ENCODE measurements at regions not wholly inside any gene's neighbourhood (a gene's known extent, or its start where the extent isn't known, plus 50 kb on each side); places are given as distances from the start of the nearest gene placed in this dataset.

GRCh38 chr11:87491381-87491780 is 453.6 kb downstream of the TMEM135 start:
- Histone ChIP-seq H3K4me1 (ENCODE audit: control insufficient read depth, insufficient read depth, low read length) (peaks cover 9% of the 10 kb centered on the region), H3K9me3 (ENCODE audit: control insufficient read depth, insufficient read depth, low read length) (no peaks in the 10 kb centered on the region), H3K9ac (ENCODE audit: low read depth, low read length) (no peak overlapping the region), H3K27me3 (ENCODE audit: control insufficient read depth, insufficient read depth, low read length) (no peaks in the 10 kb centered on the region), H3K36me3 (ENCODE audit: control insufficient read depth, insufficient read depth, low read length) (no peaks in the 10 kb centered on the region), H3K4me3 (ENCODE audit: low read depth, low read length) (no peak overlapping the region)

- Histone ChIP-seq H3K9ac (ENCODE audit: low read depth, low read length) (no peak overlapping the region), H3K4me1 (ENCODE audit: control insufficient read depth, insufficient read depth, low read length) (peaks cover 9% of the 10 kb centered on the region), H3K9me3 (ENCODE audit: control insufficient read depth, insufficient read depth, low read length) (no peaks in the 10 kb centered on the region), H3K36me3 (ENCODE audit: control insufficient read depth, insufficient read depth, low read length) (no peaks in the 10 kb centered on the region), H3K4me3 (ENCODE audit: low read depth, low read length) (no peak overlapping the region), H3K27me3 (ENCODE audit: control insufficient read depth, insufficient read depth, low read length) (no peaks in the 10 kb centered on the region)
Measured at GRCh38 chr11:87490671-87491070, 452.9 kb downstream of the TMEM135 start.

GRCh38 chr11:87484566-87484965 is 446.8 kb downstream of the TMEM135 start:
- no peaks in the 10 kb centered on the region for H3K36me3 ChIP-seq (ENCODE audit: control insufficient read depth, insufficient read depth, low read length)
- H3K4me3 ChIP-seq (ENCODE audit: low read depth, low read length), result no peak overlapping the region
- H3K9ac ChIP-seq (ENCODE audit: low read depth, low read length), result no peak overlapping the region
- H3K4me1 ChIP-seq (ENCODE audit: control insufficient read depth, insufficient read depth, low read length), result no peaks in the 10 kb centered on the region
- no peaks in the 10 kb centered on the region for H3K27me3 ChIP-seq (ENCODE audit: control insufficient read depth, insufficient read depth, low read length)
- H3K9me3 ChIP-seq (ENCODE audit: control insufficient read depth, insufficient read depth, low read length), result no peaks in the 10 kb centered on the region

GRCh38 chr11:87477321-87477720 is 439.6 kb downstream of the TMEM135 start:
- H3K9ac ChIP-seq (ENCODE audit: low read depth, low read length), result no peak overlapping the region
- no peaks in the 10 kb centered on the region for H3K36me3 ChIP-seq (ENCODE audit: control insufficient read depth, insufficient read depth, low read length)
- H3K4me3 ChIP-seq (ENCODE audit: low read depth, low read length), result no peak overlapping the region
- no peaks in the 10 kb centered on the region for H3K4me1 ChIP-seq (ENCODE audit: control insufficient read depth, insufficient read depth, low read length)
- H3K9me3 ChIP-seq (ENCODE audit: control insufficient read depth, insufficient read depth, low read length), result no peaks in the 10 kb centered on the region
- no peaks in the 10 kb centered on the region for H3K27me3 ChIP-seq (ENCODE audit: control insufficient read depth, insufficient read depth, low read length)

GRCh38 chr11:87473174-87473573 is 435.4 kb downstream of the TMEM135 start:
- Histone ChIP-seq H3K4me1 (ENCODE audit: control insufficient read depth, insufficient read depth, low read length) (no peaks in the 10 kb centered on the region), H3K27me3 (ENCODE audit: control insufficient read depth, insufficient read depth, low read length) (no peaks in the 10 kb centered on the region), H3K9ac (ENCODE audit: low read depth, low read length) (no peak overlapping the region), H3K36me3 (ENCODE audit: control insufficient read depth, insufficient read depth, low read length) (no peaks in the 10 kb centered on the region), H3K4me3 (ENCODE audit: low read depth, low read length) (no peak overlapping the region), H3K9me3 (ENCODE audit: control insufficient read depth, insufficient read depth, low read length) (no peaks in the 10 kb centered on the region)

- Histone ChIP-seq H3K27me3 (ENCODE audit: control insufficient read depth, insufficient read depth, low read length) (no peaks in the 10 kb centered on the region), H3K9me3 (ENCODE audit: control insufficient read depth, insufficient read depth, low read length) (no peaks in the 10 kb centered on the region), H3K4me3 (ENCODE audit: low read depth, low read length) (no peak overlapping the region), H3K9ac (ENCODE audit: low read depth, low read length) (no peak overlapping the region), H3K36me3 (ENCODE audit: control insufficient read depth, insufficient read depth, low read length) (no peaks in the 10 kb centered on the region), H3K4me1 (ENCODE audit: control insufficient read depth, insufficient read depth, low read length) (no peaks in the 10 kb centered on the region)
Measured at GRCh38 chr11:87466223-87466622, 428.5 kb downstream of the TMEM135 start.

GRCh38 chr11:87465716-87466115 is 428.0 kb downstream of the TMEM135 start:
- Histone ChIP-seq H3K9ac (ENCODE audit: low read depth, low read length) (no peak overlapping the region), H3K27me3 (ENCODE audit: control insufficient read depth, insufficient read depth, low read length) (no peaks in the 10 kb centered on the region), H3K4me3 (ENCODE audit: low read depth, low read length) (no peak overlapping the region), H3K4me1 (ENCODE audit: control insufficient read depth, insufficient read depth, low read length) (no peaks in the 10 kb centered on the region), H3K36me3 (ENCODE audit: control insufficient read depth, insufficient read depth, low read length) (no peaks in the 10 kb centered on the region), H3K9me3 (ENCODE audit: control insufficient read depth, insufficient read depth, low read length) (no peaks in the 10 kb centered on the region)

GRCh38 chr11:87463486-87464102 is 425.9 kb downstream of the TMEM135 start:
- H3K9ac ChIP-seq (ENCODE audit: low read depth, low read length), result no peak overlapping the region
- no peak overlapping the region for H3K4me3 ChIP-seq (ENCODE audit: low read depth, low read length)
- no peaks in the 10 kb centered on the region for H3K4me1 ChIP-seq (ENCODE audit: control insufficient read depth, insufficient read depth, low read length)
- no peaks in the 10 kb centered on the region for H3K9me3 ChIP-seq (ENCODE audit: control insufficient read depth, insufficient read depth, low read length)
- no peaks in the 10 kb centered on the region for H3K27me3 ChIP-seq (ENCODE audit: control insufficient read depth, insufficient read depth, low read length)
- H3K36me3 ChIP-seq (ENCODE audit: control insufficient read depth, insufficient read depth, low read length), result no peaks in the 10 kb centered on the region

GRCh38 chr11:87462171-87462570 is 424.4 kb downstream of the TMEM135 start:
- Histone ChIP-seq H3K4me1 (ENCODE audit: control insufficient read depth, insufficient read depth, low read length) (no peaks in the 10 kb centered on the region), H3K27me3 (ENCODE audit: control insufficient read depth, insufficient read depth, low read length) (no peaks in the 10 kb centered on the region), H3K4me3 (ENCODE audit: low read depth, low read length) (no peak overlapping the region), H3K9me3 (ENCODE audit: control insufficient read depth, insufficient read depth, low read length) (no peaks in the 10 kb centered on the region), H3K36me3 (ENCODE audit: control insufficient read depth, insufficient read depth, low read length) (no peaks in the 10 kb centered on the region), H3K9ac (ENCODE audit: low read depth, low read length) (no peak overlapping the region)

- Histone ChIP-seq H3K27me3 (ENCODE audit: control insufficient read depth, insufficient read depth, low read length) (no peaks in the 10 kb centered on the region), H3K4me1 (ENCODE audit: control insufficient read depth, insufficient read depth, low read length) (no peaks in the 10 kb centered on the region), H3K36me3 (ENCODE audit: control insufficient read depth, insufficient read depth, low read length) (no peaks in the 10 kb centered on the region), H3K9me3 (ENCODE audit: control insufficient read depth, insufficient read depth, low read length) (no peaks in the 10 kb centered on the region), H3K4me3 (ENCODE audit: low read depth, low read length) (no peak overlapping the region), H3K9ac (ENCODE audit: low read depth, low read length) (no peak overlapping the region)
Measured at GRCh38 chr11:87460842-87461637, 423.3 kb downstream of the TMEM135 start.

- Histone ChIP-seq H3K9ac (ENCODE audit: low read depth, low read length) (no peak overlapping the region), H3K4me1 (ENCODE audit: control insufficient read depth, insufficient read depth, low read length) (no peaks in the 10 kb centered on the region), H3K9me3 (ENCODE audit: control insufficient read depth, insufficient read depth, low read length) (no peaks in the 10 kb centered on the region), H3K36me3 (ENCODE audit: control insufficient read depth, insufficient read depth, low read length) (no peaks in the 10 kb centered on the region), H3K4me3 (ENCODE audit: low read depth, low read length) (no peak overlapping the region), H3K27me3 (ENCODE audit: control insufficient read depth, insufficient read depth, low read length) (no peaks in the 10 kb centered on the region)
Measured at GRCh38 chr11:87460279-87460678, 422.5 kb downstream of the TMEM135 start.

- Histone ChIP-seq H3K4me1 (ENCODE audit: control insufficient read depth, insufficient read depth, low read length) (no peaks in the 10 kb centered on the region), H3K4me3 (ENCODE audit: low read depth, low read length) (no peak overlapping the region), H3K27me3 (ENCODE audit: control insufficient read depth, insufficient read depth, low read length) (no peaks in the 10 kb centered on the region), H3K9ac (ENCODE audit: low read depth, low read length) (no peak overlapping the region), H3K9me3 (ENCODE audit: control insufficient read depth, insufficient read depth, low read length) (no peaks in the 10 kb centered on the region), H3K36me3 (ENCODE audit: control insufficient read depth, insufficient read depth, low read length) (no peaks in the 10 kb centered on the region)
Measured at GRCh38 chr11:87459351-87459750, 421.6 kb downstream of the TMEM135 start.

Data from iPS-15b (cell line).